Posterior vena cava (tissue), 2 donors: ENCODE measurements at regions not wholly inside any gene's neighbourhood (a gene's known extent, or its start where the extent isn't known, plus 50 kb on each side); places are given as distances from the start of the nearest gene placed in this dataset.
"Not testable (repeated sequence)": the region's sequence is repeated elsewhere in the genome, so short reads cannot be mapped to it uniquely, and the experiment has no call there.

Experiments used
- DNase-seq: peaks from one replicate; pipeline ENCODE4 v3.0.0-alpha.2; 2020; ENCODE audit warnings: low spot score
- intact Hi-C, 2 donors: fragments of 100-400 bp; cut with DNase I; formaldehyde crosslinking; loops; one replicate each; pipeline versions ENCODE4 v1.14.1 to v1.14.2; 2022 to 2023
- donor health status: DM: yes; HTN: yes; CAD: no.
- donor health status: DM: yes; HTN: yes; CAD: no.

DNA sequence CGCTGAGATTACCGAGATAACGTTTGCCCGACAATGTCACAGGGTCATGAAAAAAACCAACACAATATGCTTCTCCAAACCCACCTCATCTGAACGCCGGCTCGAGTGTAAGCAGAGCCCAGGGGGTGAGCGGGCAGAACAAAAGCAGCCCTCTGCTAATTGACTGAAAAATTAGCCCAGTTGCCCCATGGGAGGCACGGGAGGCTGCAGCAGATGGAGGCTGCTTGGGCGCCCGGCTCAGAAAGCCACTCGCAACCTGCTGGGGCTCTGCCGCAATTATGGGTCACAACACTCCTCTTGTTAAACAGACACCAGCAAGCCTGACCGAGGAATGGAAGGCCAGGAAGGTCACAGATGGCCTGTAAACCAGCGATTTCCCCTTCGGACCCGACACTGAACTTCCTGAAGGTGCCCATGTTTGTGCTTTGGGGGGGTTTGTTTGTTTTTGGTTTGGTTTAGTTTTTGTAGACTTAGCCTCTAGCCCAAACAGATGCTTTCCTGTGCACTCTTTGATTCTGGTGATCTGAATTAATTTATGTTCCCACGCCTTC lies 104.6 kb upstream of the IRX1 start:
- DNase-seq: no peak
- intact Hi-C loops: no loop called here

DNA sequence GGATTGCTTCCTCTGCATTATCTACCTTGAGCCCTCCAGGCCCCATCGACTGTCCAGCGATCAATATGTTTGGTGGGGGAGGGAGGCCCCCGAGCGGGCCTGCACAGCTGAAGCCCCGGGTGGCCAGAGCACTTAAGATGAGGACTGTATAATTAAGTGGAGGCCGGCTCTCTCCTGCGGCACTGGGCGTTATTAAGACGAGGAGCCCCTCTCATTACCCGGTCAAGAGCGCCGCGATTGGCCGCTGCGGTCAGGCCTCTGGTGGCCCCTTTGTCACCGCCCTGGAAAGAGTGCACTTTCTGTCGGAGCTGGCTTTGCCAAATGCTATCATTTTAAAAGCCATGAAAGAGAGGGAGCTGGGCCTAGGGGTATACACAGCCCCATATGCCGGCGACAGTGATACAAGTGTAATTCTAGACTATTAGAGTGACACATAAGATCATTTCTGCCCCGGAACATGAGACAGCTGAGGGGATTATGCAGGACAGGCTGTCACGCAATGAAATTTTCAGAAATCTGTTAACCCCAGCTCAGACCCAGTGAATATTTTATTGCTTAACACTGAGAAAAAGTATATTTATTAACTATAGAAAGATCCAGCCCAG lies 106.3 kb upstream of the IRX1 start:
- DNase-seq: no peak
- intact Hi-C loops: no loop called here

DNA sequence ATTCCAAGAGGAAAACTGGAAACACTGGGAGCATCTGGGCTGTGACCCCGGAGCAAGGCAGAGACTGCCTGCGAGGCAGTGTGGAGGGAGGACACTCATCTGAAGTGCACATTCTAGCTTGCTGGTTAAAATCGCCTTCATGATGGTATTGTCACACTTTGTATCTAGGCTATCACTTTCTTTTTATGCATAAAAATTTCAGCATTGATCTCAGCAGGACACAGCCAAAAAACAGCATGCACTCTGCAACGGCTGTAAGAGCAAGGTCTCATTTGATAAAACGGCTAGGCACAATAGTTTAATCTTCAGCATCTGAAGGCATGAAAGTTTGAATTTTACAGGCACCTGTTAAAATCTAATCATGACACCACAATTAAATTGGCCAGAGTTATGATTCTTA lies 110.8 kb upstream of the IRX1 start:
- DNase-seq: no peak
- intact Hi-C loops: no loop called here

DNA sequence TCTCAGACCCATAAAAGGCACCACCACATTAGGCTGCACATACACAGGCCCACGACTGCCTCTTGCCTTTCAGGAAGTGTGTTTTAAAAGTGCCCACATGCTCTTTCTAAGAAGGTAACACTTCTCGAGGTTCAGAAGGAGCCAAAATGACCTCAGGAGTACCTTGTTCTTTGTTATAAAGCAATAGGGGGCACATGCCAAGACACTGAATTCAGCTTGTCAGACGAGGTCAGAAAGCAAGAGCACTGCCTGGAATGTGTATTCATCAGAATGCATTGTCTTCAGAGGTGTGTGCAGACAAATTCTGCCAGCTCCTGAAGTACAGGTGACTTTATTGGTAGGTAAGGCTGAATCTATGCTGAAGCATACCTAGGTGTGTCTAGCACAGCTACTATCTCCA lies 114.5 kb upstream of the IRX1 start:
- no peak for DNase-seq
- intact Hi-C loops: no loop called here

DNA sequence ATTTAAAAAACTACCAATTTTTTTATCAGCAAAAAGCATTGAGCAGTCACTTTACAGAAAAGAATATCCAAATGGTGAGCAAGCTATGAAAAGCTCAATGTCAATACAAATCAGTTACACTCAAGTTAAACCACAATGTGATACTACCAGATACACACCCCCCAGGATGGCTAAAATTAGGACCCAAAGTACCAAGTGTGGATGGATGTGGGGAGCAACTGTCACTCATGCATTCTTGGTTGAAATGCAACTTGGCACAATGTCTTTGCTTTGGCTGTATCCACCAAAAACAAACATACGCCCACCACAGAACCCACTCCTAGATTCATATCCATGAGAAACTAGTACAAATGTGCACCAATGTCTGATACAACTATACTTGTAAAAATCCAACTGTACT lies 120.0 kb upstream of the IRX1 start:
- DNase-seq: no peak
- intact Hi-C loops: no loop called here

DNA sequence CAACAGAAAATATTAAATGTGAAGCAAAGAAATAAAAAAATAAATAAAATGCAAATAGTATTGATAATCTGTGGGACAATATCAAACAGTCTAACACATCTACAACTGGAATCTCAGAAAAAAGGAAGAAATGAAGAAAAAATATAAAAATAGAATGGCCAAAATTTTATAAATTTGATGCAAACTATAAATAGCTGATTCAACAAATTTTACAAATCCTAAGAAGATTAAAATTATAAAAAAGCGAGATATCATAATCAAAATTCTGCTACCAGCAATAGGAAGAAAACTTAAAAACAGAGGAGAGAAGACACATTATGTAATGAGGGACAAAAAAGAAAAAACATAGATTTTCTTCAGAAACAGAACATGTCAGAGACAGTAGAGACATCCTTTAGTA lies 129.2 kb upstream of the IRX1 start:
- no peak for DNase-seq
- intact Hi-C loops: no loop called here

DNA sequence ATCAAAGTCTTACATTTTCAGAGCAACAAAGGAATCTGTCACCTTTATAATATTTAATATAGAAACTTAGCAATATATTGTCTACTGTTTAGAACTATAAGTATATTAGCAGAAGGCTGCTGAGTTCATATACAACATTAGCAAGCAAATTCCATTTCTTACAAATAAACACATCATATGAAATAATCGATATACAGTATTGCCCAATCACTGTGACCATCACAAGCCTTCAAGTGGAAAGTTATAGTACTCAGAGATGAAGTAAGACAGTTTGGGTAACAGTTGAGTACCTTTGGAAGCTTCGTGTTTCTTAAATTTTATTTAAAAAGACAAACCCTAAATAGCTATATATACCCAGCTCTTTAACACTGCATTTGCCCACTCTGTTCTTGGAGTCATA lies 135.2 kb upstream of the IRX1 start:
- no peak for DNase-seq
- intact Hi-C loops: no loop called here

DNA sequence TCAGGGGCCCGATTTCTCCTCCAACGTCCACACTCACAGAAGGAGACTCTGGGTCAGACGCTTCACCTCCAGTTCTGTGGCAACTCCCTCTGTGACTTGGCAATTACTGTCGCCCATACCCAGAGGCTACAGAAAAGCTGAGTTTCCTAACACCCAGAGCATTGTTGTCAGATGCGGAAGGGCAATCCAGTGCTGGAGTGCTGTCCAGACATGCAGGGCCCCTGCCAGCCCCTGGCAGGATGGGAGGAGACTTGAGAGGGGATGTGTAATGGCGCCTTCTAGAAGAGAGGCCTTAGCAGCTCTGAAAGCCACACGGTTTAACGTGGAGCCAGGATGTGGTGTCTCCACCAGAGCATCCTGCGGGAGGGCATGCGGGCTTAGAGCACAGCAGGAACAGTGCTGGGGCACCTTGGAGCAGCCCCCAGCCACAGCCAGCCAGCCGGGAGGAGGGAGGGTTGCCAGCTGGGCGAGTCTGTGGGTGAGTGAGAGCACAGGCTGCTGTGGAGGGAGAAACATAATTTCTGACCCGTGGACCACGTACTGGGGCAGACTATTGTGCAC lies 139.4 kb upstream of the IRX1 start:
- intact Hi-C loops: no loop called here
- no peak for DNase-seq

DNA sequence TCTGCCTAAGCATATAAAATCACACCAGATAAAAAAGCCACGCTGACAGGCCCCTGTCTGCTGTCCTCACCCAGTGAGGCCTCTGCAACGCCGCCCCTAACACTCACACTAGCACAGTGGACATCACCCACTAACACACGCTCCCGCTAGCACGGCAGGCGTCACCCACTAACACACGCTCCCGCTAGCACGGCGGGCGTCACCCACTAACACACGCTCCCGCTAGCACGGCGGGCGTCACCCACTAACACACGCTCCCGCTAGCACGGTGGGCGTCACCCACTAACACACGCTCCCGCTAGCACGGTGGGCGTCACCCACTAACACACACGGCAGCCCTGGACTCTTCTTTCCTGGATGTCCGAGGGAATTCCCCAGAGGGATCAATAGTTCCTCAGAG lies 141.6 kb upstream of the IRX1 start:
- intact Hi-C loops, DNase-seq: not testable (repeated sequence)

DNA sequence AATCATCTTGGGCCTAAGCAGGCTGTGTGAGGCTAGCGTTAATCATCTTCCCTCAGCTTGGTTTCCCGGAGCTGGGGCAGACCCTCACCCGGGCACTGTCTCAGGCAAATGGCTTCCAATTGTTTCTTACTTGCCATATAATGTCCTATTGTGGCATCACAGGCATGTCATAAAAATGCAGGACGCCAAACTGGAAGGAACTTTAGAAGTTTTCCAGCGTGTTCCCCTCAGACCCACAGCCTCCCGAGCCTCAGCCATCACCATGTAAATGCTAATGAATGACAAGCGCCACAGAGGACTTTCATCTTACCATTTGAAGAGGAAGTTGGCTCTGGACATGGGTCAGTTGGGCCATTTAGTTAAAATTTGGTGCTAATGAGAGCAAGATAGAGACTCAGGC lies 143.0 kb upstream of the IRX1 start:
- DNase-seq: no peak
- intact Hi-C loops: no loop called here

DNA sequence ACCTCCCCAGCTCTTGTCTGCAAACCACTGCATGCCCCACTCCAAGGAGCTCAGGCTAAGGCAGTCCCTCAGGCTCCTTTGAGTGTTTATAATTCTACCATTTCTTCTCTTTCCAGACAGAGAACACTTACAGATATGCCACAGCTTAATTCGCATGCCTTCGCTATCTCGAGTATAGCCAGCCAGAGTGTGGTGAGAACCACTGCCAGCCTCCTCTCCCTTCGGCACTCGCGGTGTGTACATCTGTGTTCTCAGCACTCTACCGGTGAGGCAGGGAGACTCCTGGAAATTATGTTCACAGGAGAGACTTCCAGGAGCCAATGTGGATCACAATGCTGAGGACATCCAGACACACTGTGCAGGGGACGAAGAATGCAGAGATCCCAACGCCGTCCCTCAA lies 143.7 kb upstream of the IRX1 start:
- intact Hi-C loops: no loop called here
- no peak for DNase-seq

DNA sequence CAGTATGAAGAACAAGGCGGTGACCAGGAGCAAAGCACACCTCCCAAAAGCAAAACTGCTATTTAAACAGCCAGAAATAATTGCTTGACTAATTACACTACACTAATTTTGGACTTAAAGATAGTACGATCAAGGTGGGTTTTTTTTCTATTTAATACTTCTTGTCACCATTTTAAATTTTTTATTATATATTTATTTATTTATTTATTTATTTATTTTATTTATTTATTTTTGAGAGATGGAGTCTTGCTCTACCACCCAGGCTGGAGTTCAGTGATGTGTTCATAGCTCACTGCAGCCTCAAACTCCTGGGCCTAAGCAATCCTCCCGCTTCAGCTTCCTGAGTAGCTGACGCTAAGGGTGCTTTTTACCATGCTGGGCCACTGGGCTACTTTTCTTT lies 146.2 kb upstream of the IRX1 start:
- intact Hi-C loops: no loop called here
- no peak for DNase-seq

DNA sequence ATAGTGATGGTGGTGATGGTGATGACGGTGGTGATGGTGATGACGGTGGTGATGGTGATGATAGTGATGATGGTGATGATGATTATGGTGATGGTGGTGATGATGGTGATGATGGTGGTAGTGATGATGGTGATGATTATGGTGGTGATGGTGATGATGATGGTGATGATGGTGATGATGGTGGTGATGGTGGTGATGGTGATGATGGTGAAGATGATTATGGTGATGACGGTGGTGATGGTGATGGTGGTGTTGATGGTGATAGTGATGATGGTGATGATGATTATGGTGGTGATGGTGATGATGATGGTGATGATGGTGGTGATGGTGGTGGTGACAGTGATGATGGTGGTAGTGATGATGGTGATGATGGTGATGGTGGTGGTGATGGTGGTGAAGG lies 149.2 kb upstream of the IRX1 start:
- intact Hi-C loops: no loop called here
- no peak for DNase-seq

DNA sequence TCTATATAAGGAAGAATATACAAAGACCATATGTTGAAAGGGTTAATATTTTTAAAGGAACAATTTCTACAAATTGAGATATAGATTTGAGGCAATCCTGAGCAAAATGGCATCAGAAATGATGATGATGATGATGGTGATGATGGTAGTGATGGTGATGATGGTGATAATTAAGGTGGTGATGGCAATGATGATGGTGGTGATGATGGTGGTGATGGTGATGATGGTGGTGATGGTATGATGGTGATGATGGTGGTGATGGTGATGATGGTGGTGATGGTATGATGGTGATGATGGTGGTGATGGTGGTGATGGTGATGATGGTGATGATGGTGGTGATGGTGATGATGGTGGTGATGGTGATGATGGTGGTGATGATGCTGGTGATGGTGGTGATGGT lies 150.1 kb upstream of the IRX1 start:
- intact Hi-C loops, DNase-seq: not testable (repeated sequence)

DNA sequence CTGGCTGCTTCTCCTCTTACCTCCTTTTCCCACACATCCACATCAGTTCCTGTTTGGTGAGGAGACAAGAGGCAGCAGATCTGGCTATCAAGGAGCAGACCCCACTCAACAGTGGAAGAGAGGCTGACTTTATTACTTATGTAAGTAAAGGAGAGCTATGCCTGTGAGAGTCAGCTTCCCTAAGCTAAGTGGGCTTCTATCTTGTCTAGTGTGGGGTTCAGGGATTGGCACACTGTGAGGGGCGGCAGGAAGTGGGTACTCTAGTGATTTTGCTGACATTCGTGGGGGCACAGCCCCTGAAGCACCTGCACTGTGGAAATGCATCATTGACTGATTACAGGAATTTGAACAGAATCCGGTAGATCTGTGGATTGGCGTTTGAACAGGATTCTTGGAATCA lies 163.5 kb upstream of the IRX1 start:
- intact Hi-C loops: no loop called here

DNA sequence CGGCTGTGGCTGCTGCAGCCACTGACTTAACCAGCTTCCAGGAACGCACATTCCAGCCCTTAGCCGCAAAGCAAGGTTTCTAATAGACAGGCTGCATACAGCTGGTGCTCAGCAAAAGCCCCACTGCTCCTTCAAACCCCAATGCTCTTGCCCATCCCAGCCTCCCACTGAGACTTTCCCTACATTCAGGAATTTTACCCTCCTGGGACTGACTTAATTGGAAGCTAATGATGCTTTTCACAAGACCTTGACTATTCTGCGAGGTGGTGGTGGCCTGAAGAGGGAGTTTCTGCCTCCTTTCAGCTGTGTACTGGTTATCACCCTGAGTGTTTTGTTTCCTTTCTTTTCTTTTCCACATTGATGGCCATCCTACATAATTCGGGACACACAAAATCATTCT lies 164.9 kb upstream of the IRX1 start:
- intact Hi-C loops: no loop called here
- no peak for DNase-seq

More for the DNA sequence above, 163.5 kb upstream of the IRX1 start:
- DNase-seq: no peak

DNA sequence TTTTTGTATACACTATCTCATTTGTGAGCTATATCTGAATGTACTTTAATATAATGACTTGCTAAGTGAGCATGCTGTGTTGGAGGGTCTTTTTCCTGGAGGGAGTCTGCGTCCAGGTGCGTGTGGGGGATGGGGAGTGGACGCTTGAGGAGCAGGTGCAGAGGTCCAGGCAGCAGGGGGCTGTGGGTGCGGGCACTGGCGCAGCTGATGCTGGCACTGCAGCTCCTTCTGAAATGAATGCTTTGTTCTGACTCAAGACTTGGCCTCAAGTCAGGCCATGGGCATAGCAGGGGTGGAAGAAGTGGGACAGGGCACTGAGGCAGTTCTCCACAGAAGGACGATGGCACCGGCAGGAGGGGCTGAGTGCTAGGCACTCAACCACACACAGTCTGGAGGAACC lies 165.7 kb upstream of the IRX1 start:
- no peak for DNase-seq
- intact Hi-C loops: no loop called here

DNA sequence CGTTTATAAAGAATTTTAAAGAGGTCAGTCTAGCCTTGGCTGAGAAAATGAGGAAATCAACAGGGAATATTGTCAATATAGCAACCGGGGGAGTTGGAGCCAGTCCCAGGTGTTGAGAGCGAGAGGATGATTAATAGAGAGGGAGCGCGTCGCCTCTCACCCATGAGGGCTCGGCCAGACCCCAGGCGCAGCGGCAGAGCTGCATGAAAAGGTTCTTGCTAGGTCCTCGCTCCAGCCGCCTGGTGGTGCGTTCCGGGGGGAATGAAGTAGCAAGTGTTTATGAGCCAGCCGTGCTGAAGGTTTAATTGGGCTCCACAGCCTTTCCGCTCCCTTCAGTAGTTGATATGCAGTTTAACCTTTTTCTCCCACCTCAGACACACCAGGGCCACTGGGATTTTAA lies 167.3 kb upstream of the IRX1 start:
- DNase-seq: peak; percentile 65
- intact Hi-C loops: no loop called here

DNA sequence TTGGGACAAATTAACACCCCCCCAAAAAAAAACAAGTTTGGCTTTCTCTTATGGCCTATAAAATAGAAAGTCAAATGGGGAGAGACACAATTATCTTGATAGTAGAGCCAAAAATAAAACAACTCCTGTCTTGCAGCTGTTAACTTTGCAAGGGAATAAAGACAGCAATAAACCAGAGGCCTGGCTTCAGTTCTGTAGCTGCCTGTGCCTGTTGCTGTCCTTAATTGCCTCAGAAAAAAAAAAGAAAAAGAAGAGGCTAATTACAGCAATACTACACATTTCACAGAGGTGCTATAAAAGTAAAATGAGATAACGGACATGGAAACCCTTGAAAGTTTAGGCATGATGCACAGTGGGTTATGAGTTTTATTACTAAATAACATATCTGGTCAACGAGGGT lies 170.7 kb upstream of the IRX1 start:
- DNase-seq: no peak

DNA sequence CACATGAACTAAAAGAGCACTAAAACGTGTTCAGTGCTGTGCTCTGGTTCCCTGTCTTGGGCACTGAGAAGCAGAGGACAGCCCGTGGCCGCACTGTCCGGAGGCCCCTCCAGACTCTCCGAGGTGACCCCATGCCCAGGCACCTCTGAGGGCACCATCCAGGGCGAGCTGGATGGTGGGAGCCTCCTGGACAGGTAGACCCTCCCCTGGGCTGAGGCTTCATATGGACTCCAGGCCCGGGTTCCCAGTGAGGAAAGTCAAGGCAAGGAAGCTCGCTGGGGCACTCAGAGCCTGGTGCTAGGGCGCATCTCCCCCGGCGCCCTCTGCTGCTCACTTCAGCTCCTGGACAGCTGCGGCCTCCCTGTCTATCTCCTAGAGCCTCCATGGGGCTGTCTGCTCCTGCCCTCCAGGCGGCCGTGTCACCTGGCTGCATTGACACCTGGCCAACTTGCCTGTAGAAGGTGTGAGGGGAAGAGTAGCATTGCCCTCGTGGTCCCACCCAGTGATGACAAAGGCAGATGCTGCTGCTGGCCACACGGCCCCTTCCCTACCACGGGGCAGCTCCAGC lies 178.2 kb upstream of the IRX1 start:
- intact Hi-C loops: no loop called here
- DNase-seq: no peak

More for the DNA sequence above, 170.7 kb upstream of the IRX1 start:
- intact Hi-C loops: no loop called here

DNA sequence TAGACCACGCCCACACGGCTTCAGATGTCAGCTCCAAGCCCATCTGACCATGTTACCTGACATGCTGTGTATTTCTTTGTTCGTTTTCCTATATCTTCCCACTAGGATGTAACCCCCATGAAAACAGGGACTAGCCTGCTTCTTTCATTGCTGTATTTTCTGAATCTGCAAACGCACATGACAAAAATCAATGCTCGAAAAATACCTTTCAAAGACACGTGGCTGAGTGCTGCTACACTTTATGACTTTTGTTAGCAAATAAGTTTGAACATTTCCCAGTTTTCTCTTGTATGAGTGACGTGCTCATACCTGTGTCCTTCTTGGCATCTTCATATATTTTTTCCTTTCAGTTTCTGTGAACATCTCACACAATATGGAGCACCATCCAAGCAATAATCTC lies 181.3 kb upstream of the IRX1 start:
- intact Hi-C loops: no loop called here

More for the DNA sequence above, 181.3 kb upstream of the IRX1 start:
- DNase-seq: no peak
